ENCODE measurements at regions not wholly inside any gene's neighbourhood (a gene's known extent, or its start where the extent isn't known, plus 50 kb on each side); places are given as distances from the start of the nearest gene placed in this dataset.

GRCh38 chr7:113486548-113486947 lies 368.2 kb upstream of the SMIM30 start:
- DNase-seq (ENCODE audit: low read depth in 2 of 2, low spot score in 1 of 2), result no peak

GRCh38 chr7:113483657-113484056 lies 365.3 kb upstream of the SMIM30 start:
- no peak for DNase-seq (ENCODE audit: low read depth in 2 of 2, low spot score in 1 of 2)

- no peak for DNase-seq (ENCODE audit: low read depth in 2 of 2, low spot score in 1 of 2)
Observed at GRCh38 chr7:113480537-113480936, 362.2 kb upstream of the SMIM30 start.

DNA sequence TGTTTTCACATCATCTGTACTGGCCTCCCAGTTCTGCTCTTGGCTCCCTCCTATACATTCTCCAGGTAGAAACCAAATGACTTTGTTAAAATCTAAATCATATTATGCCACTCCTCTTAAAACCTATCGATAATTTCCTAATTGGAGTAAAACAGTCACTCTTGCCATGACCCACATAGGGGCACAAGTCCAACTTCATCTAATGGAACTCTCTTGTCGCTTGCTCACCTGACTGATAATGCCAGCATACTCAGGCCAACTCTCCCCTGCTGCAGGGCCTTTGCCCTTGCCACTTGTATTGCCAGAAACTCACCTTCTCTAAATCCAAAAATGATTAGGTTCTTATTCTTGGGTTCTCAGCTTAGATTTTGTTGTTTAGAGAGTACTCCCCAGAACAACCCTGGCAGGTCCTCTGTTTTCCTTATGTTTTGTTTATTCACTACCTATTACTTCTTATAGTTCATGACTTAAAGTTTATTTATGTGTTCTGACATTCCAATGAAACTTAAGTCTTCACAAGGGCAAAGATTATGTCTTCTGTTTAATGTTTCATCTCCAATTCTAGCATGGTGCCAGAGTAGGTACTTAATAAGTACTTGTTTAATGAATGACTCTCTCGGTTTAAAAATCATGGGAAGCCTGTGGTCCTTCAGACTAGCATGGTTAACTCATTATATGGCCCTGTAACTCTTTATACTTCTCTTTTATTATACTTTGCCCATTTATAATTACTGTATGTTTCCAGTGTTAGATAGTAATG lies 345.9 kb upstream of the SMIM30 start:
- DNase-seq (ENCODE audit: low read depth in 2 of 2, low spot score in 1 of 2), result no peak

GRCh38 chr7:113460067-113460466 lies 341.7 kb upstream of the SMIM30 start:
- DNase-seq (ENCODE audit: low read depth in 2 of 2, low spot score in 1 of 2), result no peak

GRCh38 chr7:113456533-113456932 lies 338.2 kb upstream of the SMIM30 start:
- DNase-seq (ENCODE audit: low read depth in 2 of 2, low spot score in 1 of 2), result no peak

DNA sequence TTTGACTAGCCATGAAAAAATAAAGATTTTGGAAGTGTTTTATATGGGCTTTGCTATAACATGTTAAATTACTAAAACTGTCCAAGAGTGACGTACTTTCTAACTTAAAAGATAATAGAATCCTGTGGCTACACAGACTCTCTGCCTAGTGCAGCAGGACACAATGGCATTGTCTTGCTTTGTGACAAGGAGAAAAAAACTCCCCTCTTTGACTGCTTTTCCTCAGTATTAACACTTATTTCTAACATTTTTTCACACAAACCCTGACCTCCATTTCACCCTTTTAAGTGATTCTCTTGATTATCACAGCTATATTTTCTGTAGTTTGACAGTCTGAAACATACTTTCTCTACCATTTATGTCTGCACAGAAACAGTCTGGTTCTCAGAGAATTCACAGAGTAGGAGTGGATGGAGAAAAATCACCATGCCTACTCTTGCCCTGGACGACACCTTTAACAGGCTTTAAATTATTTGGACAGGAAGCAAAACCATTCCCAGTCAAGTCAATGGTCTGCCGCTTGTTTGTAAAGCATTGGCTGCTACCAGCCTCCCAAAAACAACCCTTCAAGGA lies 336.3 kb upstream of the SMIM30 start:
- DNase-seq (ENCODE audit: low read depth in 2 of 2, low spot score in 1 of 2), result no peak

- DNase-seq (ENCODE audit: low read depth in 2 of 2, low spot score in 1 of 2), result no peak
Observed at GRCh38 chr7:113452245-113452644, 333.9 kb upstream of the SMIM30 start.

DNA sequence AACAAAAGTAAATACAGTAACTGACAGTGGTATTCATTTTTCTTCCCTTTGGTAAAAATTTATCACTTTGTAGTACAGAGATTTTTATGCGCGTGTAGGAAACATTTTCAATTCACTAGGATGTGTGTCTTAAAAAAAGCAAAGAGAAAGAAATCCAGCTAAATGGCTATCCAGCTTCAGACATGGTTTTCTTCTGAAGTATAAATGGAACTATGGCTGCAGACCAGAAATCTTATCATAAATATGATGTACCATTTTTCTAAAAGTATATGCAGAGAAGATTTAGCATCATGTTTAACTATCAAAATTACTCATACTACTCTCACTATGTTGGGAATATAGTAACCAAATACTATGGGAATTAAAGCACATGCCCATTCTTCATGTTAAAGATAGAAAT lies 328.4 kb upstream of the SMIM30 start:
- DNase-seq (ENCODE audit: low read depth in 2 of 2, low spot score in 1 of 2), result no peak

GRCh38 chr7:113446391-113446790 lies 328.0 kb upstream of the SMIM30 start:
- no peak for DNase-seq (ENCODE audit: low read depth in 2 of 2, low spot score in 1 of 2)

DNA sequence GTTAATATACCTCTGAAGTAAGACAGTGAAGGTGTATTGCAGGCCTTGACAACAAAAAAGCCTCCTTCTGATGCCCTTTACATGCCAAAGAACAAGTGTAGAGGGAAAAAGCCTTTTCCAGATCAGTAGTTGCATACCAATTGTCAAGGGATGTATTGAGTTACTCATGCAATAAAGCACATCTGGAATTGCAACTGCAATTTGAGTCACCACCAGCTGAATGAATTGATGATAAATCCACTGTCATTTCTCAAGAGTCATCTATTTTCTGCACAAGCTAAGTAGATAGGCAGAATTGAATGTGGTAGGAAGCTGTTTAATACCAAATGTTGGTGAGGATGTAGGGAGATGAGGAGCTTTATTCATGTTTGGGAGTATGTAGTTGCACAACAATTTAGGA lies 325.9 kb upstream of the SMIM30 start:
- no peak for DNase-seq (ENCODE audit: low read depth in 2 of 2, low spot score in 1 of 2)

GRCh38 chr7:113440173-113440572 lies 321.8 kb upstream of the SMIM30 start:
- DNase-seq (ENCODE audit: low read depth in 2 of 2, low spot score in 1 of 2), result no peak

DNA sequence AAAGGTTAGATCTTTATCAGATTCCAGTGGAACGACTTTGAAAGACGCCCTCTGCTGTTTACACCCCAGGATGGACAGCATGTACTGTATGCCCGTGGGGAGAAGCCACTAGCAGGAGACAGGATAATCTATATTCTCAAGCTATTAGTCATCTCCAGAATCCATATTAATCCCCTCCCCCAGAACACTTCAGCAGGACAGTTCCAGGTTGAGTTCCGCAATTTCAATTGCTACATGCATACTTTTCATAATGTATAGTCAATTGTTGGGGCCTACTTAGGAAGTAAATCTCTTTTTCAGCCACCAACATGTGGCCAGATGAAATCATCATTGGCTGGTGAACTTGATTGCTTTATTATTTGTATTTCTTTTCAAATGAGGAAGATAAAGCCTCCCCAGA lies 313.1 kb upstream of the SMIM30 start:
- no peak for DNase-seq (ENCODE audit: low read depth in 2 of 2, low spot score in 1 of 2)

GRCh38 chr7:113424185-113424817 lies 305.9 kb upstream of the SMIM30 start:
- no peak for DNase-seq (ENCODE audit: low read depth in 2 of 2, low spot score in 1 of 2)

DNA sequence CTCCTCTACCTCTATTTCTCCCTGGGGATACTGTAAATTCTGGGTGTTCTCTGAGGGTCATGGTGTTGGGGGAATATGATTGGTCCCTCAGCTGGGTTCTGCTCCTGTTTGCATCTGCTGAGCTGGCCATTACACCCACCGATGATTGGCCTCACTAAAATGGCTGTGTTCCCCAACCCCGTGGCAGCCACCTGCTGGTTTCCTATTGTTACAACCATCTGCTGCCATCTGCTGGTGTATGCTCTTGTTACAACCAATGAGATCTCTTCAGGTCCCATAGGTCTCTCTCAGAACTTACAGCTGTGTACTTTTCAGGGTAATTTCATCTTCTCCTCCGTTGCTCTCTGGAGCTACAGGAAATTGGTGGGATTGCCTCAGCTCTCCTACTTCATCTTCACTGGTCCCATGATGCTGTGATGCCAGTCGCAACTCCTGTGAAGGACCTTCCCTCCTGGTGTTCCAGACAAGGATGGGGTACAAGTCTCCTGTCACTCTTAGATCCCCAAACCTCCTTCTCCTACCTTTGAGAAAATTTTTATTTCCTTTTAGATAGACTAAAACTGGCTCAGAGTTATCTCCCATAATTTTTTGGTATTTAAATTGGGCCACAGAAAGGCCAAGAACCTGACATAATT lies 303.5 kb upstream of the SMIM30 start:
- peak; percentile 23 to 49 for DNase-seq (ENCODE audit: low read depth in 2 of 2, low spot score in 1 of 2)

DNA sequence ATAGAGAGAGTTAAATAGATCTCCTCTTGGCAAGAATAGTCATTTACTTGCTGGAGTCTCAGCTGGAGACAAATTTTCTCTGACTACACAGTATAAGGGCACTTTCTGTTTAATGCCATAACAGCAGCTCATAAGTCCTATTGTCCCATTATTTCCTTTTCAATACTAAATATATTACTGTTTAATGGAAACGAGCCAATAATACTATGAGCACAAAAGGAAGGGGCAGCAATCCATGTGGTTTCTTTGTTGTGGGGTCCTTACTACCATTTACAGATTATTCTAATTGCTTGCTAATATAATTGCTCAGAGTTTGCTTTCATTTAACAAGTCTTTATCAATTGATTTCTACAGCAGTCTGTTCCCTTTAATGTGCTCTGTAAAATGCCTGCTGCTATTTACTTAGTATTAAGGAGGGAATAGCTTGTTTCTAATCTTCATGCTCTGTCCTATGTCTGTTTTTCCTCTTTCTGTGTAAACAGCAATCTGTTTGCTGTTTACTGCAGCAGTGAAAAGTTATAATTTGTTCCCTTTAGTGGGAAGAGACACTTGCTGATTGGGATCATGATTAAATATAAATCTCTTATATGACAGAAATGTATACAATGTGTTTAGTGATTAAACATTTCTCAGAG lies 296.2 kb upstream of the SMIM30 start:
- DNase-seq (ENCODE audit: low read depth in 2 of 2, low spot score in 1 of 2), result no peak

DNA sequence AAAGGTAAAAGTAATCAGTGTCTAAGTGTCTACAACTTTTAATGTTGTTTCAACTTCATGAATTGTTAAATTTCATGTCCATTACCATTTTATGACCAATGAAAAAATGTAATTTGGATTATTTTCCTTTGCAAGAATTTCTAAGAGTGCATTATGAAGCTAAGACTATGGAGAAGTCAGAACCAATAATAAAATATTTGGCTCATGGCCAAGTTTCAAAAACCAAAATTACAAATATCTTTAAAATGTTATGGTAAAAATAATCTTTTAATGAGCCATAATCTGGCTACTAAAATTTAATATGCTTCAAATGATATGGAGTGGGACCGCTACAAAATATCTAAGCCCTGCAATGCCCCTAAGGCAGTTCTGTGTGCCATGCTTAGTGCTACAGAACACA lies 294.1 kb upstream of the SMIM30 start:
- no peak for DNase-seq (ENCODE audit: low read depth in 2 of 2, low spot score in 1 of 2)

- no peak for DNase-seq (ENCODE audit: low read depth in 2 of 2, low spot score in 1 of 2)
Observed at GRCh38 chr7:113410796-113411195, 292.4 kb upstream of the SMIM30 start.

GRCh38 chr7:113408999-113409398 lies 290.6 kb upstream of the SMIM30 start:
- DNase-seq (ENCODE audit: low read depth in 2 of 2, low spot score in 1 of 2), result no peak

GRCh38 chr7:113405296-113406056 lies 287.1 kb upstream of the SMIM30 start:
- DNase-seq (ENCODE audit: low read depth in 2 of 2, low spot score in 1 of 2), result no peak

- no peak for DNase-seq (ENCODE audit: low read depth in 2 of 2, low spot score in 1 of 2)
Observed at GRCh38 chr7:113404245-113404644, 285.9 kb upstream of the SMIM30 start.
